ENCODE measurements at regions not wholly inside any gene's neighbourhood (a gene's known extent, or its start where the extent isn't known, plus 50 kb on each side); places are given as distances from the start of the nearest gene placed in this dataset.
"Not testable (repeated sequence)": the region's sequence is repeated elsewhere in the genome, so short reads cannot be mapped to it uniquely, and the experiment has no call there.

DNA sequence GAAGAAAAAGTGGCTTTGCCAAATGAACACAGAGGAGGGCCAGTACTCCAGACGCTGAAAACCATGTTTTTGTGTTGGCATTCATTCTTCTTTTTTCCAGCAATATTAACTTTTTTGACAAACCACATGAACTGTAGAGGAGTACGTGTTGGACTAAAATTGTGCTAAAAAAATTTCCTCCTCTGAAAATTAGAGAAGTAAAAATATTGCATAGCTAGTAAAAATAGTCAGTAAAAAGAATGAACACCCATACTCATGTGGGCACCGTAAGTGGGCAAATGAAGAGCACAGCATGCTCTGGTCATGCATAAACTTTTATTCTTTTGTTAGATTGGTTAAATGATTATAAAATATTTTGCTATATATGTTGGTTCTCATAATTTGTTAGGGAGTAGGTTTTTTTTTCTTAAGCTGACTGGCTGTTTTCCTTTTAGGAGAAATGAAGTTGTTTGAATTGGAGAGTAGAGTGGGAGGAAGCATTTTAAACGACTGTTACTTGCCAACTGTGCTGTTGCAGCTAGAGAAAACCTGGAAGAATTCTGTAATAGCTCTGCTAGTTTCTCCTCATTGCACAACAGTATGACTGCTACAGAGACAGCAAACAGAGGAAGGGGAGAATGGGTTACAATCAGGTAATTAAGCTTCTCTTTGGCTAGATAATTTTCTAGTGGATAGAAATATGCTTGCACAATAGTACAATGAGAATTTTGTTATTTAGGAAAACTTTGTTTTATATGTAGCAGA is 222.4 kb downstream of the KCTD12 start:
- peak in 3 of 58 donors; percentile 3 to 50 (median 26) for DNase-seq

DNA sequence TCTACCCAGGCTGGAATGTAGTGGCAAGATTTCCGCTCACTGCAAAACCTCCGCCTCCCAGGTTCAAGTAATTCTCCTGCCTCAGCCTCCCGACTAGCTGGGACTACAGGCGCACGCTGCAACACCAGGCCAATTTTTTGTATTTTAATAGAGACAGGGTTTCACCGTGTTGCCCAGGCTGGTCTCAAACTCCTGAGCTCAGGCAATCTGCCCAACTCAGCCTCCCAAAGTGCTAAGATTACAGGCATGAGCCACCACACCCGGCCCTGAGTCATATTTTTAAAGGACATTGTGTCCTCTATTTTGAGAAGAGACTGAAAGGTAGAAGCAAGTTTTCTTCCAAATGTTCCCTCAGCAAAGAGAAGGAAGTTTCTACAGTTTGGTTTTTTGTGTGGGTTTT is 227.1 kb downstream of the KCTD12 start:
- not testable (repeated sequence) for DNase-seq

DNA sequence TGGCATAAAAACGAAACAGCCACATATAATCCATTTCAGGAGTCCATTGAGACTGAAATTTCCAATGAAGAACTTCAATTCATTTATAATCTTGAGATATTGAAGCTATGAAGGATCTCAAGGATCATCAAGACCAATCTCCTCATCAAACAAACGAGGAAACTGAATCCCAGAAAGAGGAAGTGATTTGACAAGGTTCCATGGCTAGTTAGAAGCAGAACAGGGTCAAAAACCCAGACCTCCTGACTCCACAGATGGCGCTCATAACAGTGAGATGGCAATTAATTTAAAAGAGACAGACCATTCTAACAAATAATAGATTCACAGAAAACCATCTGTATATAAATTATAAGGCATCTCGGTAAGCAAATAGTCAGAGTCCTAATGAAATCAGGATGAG is 229.7 kb downstream of the KCTD12 start:
- DNase-seq = no peak

DNA sequence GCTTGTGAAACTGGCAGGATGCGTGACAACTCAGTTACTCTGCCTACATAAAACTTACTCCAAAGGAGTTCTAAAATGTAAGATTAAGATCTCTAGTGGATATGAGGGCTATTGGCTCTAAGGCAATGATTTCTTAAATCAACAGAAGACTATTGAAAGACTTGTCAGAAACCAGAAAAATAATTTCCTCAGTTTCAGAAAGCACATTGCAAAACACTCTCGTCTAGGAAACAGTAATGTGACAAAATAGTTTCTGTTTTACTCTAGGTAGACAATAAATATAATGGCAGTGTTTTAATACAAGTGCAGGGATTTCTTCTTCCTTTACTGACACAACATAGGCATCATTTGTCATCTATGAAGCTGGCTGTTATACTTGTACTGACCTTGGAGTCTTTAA is 230.1 kb downstream of the KCTD12 start:
- DNase-seq = no peak

DNA sequence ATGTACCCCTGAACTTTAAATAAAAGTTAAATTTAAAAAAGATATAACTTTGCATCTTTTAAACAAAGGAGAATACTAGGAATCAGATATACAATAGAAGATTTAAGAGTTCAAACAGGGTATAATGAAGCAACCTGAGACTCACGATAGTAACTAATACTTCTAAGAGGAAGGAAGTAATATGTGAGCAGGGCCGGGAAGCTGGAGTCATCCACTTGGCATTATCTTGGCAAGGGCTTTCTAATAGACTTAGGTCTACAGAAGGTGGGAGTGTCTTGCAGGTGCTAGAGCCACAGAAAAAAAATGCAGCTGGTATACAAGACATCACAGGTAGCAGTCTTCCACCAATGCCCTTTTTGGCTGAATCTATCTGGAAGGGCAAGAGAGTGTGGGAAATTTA is 231.9 kb downstream of the KCTD12 start:
- no peak for DNase-seq

DNA sequence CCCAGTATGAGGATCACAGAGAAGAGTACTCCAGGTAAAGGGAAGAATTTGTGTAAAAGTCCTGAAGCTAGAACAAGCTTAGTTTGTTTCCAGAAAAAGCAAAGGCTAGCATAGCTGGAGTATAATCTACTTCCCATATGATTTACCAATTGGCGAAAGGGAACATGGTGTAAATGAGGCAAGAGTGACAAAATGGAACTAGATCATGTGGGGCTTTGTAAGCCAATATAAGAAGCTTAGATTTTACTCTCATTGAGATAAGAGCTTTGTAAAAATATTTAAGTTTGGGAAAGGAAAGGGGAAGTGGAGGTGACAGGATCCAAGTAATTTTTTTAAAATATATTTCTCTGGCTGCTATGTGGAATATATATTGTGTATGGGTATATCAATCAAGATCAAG is 234.9 kb downstream of the KCTD12 start:
- no peak for DNase-seq

DNA sequence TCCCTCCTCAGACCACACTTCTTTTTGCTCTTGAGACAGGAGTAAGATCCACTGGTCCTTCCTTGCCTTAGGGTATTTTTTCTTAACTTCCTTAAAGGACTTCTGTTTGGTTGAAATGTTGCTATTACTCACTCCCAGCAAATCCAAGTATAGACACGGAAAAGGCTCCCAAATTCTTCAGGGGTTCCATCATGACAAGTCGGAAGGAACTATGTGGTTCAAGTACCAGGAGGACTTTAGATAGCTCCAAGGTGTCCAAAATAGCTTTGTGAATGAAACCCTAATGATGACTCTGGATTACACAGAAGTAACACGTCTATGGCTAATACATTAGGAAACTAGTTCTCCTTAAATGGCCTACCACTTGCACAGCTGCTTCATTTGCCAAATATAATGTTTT is 238.7 kb downstream of the KCTD12 start:
- no peak for DNase-seq

DNA sequence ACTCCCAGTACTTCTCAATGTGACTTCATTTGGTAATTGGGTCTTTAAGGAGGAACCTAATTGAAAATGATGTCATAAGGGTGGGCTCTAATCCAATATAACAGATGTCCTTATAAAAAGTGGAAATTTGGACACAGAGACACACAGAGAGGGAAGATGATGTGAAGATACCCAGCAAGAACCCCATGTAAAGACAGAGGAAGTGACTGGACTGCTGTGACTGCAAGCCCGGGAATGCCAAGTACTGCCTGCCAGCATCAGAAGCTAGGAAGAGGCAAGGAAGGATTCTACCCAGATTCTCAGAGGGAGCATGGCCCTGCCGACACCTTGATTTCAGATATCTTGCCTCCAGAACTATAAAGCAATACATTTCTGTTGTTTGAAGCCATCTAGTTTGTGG is 239.3 kb downstream of the KCTD12 start:
- DNase-seq = no peak

DNA sequence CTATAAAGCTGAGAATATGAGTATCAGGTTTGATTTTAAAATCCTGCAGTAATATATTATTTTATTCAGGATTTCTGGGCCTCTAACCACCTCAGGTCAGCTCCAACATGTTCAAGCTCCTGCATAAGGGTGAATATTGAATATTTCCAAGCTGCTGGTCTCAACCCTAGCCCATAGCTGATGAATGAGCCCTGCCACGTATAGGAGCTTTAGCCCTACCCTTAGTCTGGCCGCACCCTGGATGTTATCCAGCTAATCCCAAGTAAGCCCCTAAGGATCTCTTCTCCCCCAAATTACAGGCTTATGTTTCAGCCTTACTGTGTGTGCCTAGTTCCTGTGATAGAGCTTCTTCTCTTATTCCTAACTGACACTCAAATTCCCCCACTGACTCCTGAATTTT is 240.6 kb downstream of the KCTD12 start:
- no peak for DNase-seq

DNA sequence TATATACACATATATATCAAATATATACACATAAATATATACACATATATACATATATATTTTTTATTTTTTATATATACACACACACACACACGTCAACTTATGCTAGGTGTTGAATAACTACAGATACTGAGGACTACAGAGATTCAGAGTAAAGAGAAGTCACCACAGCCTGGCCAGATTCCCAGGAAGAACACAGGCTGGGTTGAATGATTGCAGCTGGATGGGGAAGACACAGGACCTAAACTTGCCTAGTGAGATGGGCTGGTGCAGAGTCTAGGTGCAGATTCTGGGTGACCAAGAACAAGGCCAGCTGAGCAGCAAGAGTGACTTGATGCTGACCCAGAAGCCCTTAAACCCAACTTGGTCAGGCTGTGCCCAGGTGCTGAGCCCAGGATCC is 241.3 kb downstream of the KCTD12 start:
- no peak for DNase-seq

DNA sequence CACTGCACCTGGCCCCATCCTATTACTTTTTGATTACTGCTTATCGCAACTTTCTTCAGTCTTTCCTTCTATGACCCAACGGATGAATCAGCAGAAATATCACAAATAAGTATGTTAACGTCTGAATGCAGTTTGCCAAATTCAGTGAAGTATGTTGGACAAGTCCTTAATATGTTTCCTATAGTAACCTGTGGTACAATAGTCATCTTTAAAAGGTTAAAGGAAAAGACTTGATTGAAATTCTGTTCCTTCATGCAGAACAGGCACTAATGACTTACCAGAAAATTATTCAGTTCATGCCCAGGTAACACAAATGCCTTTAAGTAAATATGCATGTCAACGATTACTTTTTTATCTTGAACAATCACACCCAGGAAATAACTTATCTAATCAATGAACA is 242.6 kb downstream of the KCTD12 start:
- DNase-seq = no peak

DNA sequence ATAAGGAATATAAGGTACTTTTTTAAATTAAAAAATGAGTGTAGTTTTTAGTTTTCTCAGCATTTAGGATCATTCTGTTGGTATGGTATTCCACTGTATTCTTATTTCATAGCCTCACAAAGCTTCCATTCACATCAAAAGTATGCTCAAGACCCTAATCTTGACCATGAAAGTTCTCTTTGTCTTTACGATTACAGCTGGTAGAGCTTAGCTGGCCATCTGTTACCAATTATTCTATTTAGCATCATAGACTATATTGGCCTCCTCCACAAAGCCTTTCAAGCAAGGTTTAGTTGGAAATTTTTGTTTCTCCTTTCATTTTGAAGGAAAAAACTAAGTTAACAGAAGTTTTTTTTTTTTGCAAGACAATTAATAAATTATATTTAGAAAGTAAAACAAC is 245.1 kb downstream of the KCTD12 start:
- DNase-seq = no peak

DNA sequence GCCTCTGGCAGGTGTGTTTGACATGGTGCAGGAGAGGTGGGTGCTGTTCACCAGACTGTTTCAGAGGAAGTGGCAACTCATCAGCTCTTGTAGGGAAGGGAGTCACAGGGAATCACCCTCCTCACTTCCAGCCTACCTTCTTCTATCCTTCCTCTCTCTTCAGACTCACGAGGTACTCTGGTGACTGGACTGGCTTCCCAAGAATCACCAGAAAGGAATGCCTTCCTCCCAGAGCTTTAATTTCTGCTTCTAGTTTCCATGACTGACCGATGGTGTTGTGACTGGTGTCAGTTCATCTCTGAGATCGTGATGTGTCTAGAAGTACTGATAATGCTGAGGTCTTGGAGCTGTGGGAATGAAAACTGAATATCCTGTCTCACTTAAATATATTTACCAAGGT is 247.3 kb downstream of the KCTD12 start:
- no peak for DNase-seq

DNA sequence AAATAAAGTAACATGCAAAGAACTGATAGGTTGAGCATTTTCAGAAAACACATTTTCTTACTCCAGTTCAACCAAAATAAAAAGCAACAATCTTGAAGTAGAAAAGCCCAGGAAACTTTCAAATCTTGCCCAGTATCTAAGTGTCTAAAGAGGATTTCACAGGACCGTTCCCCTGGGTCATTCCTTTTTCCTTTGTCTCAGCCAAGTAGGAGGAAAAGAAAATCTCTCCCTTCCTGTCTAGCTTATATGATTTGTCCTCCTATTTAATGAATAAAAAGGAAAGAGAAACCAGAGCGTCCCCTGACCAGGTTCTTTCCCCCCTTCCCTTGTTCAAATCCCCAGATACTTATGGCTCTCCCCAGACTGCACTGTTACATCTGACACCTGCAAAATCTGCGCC is 248.0 kb downstream of the KCTD12 start:
- DNase-seq = no peak

DNA sequence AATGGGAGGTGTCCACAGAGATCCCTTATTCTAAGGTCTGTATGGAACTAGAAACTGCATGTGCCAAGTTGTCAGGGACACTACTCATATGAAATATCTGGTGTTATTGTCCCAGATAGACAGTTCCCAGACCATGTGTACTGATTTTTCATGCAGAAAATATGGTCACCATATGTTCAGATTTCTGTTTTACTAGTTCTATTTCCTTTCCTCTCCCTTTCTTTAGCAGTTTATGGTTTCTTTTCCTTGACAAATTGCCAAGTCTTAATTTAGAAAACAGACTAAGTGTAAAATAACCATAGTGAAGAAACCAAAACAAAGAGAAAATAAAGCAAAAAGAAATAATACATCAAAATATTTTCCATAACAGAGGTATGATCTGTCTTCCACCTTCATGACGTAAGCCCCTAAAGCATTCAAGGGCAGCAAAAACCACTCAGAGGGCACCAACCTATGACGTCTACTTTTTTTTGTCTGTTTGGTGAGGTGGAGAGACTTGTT is 248.5 kb downstream of the KCTD12 start:
- DNase-seq = no peak

DNA sequence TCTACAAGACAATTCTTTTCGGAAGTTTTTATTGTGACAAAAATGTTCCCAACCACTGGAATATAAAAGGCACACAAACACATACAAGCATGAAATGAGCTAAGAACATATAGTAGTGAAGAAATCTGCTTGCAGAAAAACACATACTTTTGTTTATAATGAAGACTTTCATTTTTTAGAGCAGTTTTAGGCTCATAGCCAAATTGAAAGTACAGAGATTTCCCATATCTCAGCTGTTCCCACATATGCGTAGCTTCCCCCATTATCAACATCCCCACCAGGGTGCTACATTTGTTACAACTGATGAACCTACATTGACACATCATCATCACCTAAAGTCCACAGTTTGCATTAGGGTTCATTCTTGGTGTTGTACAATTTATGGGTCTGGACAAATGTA is 249.4 kb downstream of the KCTD12 start:
- DNase-seq = no peak

DNA sequence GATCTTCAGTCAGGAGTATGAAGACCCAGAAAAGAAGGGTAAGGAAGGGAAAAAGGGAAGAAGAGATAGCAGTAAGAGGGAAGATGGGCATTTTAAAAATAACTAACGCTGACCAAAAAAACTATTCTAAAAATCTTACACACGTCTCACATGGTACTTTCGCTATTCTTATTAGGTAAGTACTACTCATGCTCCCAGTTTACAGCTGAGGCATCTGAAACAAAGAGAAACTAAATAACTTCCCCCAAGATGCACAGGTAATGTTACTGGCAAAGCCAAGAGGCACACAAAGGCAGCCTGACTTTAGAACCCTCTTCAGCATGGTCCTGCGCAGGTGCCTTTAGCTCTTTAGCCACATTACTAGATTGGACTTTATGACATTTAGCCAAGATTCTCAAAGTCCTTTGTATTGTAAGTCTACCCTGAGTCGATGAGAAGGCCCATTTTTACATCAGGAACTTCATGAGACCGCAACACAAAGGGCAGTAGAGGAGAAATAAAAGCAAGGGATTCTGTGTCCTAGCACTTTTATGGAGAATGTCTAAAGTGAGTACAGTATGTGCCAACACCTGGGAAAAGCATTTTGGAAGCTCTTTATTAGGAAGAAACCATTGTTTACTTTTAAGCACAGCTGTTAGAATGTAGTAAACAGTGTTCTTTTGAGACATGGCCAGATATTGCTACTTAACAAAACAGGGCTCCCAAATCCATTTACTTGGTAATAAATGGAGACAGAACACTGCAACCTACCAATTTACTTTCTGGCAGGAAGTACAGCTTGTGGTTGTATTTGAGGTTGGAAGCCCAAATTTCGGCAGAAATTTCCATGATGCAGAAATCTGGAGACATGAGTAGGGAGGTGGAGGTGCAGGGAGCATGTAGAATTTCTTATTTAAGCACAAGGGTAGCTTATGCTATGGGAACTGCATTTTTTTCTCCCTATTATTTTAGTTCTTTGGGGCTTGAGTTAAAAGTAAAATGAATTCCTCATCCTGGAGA is 250.7 kb downstream of the KCTD12 start:
- no peak for DNase-seq

DNA sequence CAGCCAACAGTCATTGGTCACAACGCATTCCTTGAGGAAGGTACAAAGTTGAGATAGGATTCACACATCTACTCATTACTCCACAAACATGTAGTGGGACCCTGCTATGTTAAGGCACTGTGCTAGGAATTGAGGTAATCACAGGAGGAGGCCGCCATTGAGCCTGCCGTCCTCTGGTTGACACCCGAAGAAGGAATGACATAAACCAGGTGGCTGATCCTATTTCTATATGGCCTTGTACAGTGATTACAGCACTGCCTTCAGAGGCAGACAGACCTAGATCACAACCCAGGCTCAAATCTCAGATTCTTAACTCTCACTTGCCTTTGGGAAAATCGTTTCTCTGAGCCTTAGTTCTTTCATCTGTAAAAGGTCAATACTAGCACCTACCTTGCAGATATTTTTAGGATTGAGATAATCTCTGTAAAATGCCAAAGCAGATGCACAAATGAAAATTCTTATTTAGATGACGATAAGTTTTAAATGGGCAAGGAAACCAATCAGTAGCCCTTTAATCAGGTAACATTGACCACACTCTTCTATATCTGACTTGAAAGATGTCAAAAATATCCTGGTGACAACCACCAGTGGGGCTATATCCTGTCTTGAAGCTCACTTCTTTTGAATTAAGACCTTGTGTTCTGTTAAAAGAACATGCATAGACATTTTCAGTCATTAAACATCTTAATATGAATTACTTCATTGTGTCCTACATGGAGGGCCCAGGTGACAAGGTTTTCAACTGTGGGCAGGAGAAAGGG is 251.6 kb downstream of the KCTD12 start:
- DNase-seq = no peak

DNA sequence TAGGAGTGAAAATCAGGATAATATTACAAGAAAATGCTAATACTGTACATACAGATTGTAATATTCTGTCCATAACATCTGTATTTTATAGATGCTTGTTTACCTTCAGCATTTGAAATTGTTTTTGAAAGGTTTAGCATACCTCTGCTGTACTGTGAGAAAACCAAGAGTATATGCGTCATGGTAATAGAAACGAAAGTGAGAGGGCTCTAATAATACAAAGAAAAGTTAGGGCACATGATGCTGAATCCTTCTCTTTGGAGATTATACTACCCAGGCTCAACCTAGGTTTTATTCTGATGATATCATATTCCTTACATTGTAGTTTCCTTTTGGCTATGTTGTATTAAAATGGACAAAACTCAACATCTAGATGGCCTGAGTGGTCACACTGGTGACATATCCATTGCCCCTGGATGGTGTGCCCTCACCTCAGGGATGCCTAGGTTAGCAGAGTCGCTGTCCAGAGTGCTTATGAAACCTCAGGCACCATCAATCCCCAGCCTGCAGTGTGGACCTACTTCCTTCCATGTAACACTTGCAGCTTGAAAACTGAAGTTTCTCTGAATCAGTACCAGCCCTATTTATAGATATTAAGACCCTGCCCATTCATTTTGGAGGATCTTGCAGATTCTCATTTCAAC is 253.7 kb downstream of the KCTD12 start:
- DNase-seq = no peak

DNA sequence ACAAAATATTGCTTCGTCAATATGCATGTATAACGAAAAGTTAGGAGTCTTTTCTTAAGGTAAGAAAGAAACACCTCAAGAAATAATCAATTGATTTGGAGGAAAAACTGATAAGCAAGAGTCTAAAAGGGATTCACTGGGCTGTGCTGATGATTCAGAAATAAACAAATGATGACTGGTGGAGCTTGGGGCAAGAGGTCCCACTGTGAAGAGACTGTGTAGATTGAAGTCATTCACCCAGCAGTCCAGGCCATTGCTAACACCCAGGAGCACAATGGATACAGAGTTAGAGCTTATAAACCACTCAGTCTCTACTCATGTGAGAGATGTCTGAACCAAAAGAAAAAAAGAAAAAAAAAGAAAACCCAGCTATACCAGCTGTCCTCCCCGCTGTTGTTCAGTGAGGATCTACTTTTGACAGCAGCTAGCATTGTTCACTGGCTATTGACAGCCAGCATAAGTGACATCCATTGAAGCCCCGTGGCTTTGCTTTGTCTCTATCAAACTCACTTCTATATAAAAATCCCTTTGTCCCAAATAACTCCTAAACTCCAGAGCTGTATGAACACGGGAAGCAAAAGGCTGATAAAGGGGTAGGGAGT is 255.5 kb downstream of the KCTD12 start:
- no peak for DNase-seq

Measured in anterior cingulate cortex (tissue), 58 donors.